Suppressor macrophage treated with lipopolysaccharide for 1 hour (primary cell): ENCODE measurements at regions not wholly inside any gene's neighbourhood (a gene's known extent, or its start where the extent isn't known, plus 50 kb on each side); places are given as distances from the start of the nearest gene placed in this dataset.
"Not testable (repeated sequence)": the region's sequence is repeated elsewhere in the genome, so short reads cannot be mapped to it uniquely, and the experiment has no call there.

Source experiments
- DNase-seq, 3 donors: peaks; one replicate each; pipeline ENCODE4 v3.0.0-alpha.2; 2020 to 2022

GRCh38 chr2:59770651-59771050, 782.8 kb downstream of the BCL11A start:
- DNase-seq: no peak

DNA sequence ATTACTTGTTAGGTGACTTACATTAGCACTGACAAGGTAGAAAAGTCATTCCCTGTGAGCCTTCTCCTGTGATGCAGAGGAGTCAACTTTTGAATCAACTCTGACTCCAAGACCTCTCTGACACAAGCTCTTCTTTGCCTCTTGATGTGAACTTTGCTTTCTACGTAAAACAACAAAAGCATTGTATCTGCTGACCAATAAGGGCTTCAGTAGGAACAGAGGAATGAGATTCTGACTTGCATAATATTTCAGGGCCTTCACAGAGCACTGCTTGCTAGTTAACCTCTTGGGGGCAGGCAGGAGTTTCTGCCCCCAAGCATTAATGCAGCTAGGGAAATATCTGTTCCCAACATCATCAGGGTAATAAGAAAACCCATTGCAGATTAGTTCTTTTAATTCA, 791.5 kb downstream of the BCL11A start:
- no peak for DNase-seq

- no peak for DNase-seq
Measured at GRCh38 chr2:59756150-59756549, 797.3 kb downstream of the BCL11A start.

DNA sequence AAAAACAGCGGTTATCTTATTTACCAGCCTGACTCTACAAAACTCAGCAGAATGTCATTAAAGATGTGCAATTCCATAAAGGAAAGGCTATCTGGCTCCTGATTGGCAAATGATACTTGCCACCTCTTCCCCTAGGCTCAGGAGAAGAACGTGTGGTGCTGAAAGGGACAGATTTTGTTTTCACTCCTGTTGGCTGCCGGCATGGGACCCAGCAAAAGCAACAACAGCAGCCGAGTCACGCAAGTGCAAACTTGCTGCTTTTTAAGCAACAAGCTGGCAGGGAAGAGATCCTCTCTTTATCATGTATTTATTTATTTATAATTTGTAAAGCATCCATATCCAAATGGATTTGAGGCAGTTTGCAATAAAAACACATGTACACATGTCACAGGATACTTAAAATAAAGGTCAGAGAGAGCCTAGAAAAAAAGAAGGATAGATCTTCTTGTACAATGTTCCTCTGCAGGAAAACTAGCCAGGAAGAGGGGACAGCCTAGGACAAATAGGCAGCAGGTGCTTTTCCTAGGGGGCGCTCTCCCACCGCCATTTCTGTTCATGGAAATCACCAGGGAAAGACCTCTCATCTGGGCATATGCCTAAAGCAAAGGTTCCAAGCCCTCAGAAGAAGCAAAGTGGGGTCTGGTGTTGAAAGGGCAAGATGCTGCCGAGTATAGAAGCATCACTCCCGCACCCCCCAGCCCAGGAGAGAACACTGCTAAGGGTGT, 799.3 kb downstream of the BCL11A start:
- no peak for DNase-seq

GRCh38 chr2:59752512-59752911, 800.9 kb downstream of the BCL11A start:
- DNase-seq: peak in 1 of 3 donors; percentile 33

DNA sequence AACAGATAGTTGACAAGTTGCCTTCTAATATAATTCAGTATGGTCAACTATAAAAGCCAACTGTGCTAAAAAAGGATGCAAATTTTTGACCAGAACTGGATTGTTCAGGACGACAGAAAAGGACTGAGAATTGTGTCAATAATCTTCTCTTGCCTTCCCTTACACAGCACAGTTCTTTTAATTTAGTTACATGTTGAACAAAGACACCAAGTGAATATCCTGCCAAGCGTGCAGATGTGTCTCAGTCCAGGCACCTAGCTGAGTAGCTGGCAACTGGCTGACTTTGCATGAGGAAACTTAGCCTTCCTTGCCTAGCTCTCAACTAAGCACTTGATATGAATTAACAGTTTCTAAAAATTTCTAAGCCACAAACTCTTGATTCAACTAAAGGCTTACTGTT, 801.4 kb downstream of the BCL11A start:
- DNase-seq: no peak

DNA sequence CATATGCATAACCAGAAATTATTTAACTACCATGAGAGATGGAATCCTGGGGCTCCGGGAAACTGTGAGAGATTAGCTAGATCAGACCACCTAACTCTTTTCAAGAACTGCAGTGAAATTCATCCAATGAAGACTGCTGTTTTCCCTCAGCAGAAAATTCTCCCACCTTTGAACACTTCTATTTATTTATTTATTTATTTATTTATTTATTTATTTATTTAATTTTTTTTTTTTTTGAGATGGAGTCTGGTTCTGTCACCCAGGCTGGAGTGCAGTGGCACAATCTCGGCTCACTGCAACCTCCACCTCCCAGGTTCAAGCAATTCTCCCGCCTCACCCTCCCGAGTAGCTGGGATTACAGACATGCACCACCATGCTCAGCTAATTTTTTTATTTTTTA, 802.2 kb downstream of the BCL11A start:
- DNase-seq: not testable (repeated sequence)

DNA sequence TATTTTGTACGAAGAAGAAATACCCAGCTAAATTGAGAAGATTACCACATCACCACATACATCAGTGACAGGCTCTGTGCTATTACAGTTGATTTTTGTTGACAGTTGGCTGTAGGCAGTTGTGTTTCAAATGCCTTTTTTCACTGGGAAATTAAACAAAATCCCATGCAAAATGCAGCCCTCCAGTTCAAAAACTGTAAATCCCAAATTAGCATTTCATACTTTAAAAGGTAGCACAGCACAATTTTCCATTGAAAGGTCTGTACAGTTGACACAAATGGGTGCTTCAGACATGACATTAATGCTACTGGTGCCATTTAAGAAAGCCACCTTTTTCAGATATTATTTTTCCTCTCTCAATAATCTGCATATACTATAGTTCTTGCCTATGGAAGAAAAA, 807.2 kb downstream of the BCL11A start:
- no peak for DNase-seq

DNA sequence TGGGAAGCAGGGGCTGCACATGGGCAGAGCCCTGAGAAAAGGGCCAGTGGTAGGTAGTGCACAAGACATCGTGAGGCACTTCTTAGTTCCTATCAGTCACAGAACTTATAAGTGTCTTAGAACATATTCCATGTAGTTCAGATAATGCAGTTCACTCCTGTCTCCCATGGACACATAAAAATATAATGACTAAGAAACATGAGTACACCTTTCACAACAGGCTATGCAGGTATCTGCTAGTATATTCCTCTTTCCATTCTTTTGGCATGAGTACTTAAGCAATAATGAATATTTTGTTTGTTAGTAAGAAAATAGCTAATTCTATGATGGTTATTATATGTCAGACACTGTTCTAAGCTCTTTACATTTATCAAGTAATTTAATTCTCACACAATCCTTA, 808.4 kb downstream of the BCL11A start:
- no peak for DNase-seq

DNA sequence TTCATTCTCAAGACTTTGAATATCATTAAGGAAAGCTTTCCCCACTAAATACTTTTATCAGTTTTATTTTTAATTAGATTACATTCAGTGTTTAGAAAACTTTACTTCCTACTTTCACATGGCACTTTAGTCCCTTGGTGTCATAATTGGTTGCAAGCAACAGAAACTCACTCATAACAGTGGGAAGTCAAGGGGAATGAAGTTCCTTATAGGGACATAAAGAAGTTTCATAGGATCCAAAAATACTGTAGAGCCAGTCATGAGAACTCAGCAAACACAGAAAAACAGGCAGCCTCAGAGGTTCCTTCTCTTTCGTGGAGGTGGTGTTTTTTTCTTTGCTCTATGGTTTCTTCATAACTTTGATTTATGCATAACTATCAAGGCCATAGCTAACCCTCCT, 809.0 kb downstream of the BCL11A start:
- peak; percentile 39 to 57 (median 55) for DNase-seq

DNA sequence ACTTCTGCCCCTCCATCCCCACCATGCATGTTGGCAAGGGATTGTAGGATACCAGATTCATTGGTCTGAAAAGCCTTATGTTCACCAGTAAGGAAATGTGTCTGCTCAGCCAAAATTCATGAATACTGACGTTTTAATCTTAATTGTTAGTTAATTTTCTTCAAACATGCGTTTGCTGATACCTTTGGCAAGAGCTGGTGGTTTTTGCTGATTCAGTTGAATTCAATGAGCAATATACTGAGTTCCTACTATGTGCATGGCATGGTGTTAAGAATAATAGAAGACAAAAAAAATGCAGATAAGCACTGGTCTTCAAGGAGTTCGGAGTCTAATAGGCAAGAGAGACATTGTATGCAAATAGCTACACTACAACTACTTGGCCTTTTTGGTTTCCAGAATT, 811.6 kb downstream of the BCL11A start:
- DNase-seq: no peak

- no peak for DNase-seq
Measured at GRCh38 chr2:59739166-59739565, 814.3 kb downstream of the BCL11A start.

DNA sequence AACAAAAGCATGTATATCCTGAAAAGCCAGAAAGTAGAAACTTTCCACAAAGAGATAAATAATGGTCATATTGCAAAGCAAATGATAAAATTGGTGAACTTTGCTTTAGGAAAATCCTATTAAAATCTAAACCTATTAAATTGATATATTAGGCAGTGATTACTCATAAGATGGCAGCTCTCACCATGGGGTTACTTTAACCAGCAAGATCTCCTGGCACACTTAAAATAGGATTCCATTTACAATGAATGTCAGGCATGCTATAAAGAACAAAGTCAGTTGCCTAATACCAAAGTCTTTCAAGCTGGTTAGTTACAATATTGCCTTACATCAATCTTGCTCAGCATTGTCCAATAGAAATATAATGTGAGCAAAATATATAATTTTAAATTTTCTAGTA, 816.2 kb downstream of the BCL11A start:
- no peak for DNase-seq

- DNase-seq: no peak
Measured at GRCh38 chr2:59734743-59735142, 818.7 kb downstream of the BCL11A start.

GRCh38 chr2:59733970-59734369, 819.5 kb downstream of the BCL11A start:
- no peak for DNase-seq

DNA sequence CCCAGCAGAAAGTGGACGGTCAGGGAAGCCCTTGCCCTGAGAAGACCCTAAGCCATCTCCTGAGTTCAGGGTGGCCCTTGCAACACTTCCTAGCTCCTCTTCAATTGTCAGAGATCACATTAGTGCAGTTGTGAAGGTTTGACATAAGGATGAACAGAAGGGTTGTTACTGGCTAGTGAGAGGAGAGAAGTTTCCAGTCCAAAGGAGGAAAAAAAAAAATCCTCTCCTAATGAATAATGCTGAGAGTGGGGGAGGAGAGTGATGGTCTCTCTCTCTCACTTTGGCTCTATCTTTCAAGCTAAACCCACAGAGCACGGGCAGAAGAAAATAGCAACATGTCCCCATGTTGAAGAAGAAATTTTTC, 819.9 kb downstream of the BCL11A start:
- DNase-seq: no peak

DNA sequence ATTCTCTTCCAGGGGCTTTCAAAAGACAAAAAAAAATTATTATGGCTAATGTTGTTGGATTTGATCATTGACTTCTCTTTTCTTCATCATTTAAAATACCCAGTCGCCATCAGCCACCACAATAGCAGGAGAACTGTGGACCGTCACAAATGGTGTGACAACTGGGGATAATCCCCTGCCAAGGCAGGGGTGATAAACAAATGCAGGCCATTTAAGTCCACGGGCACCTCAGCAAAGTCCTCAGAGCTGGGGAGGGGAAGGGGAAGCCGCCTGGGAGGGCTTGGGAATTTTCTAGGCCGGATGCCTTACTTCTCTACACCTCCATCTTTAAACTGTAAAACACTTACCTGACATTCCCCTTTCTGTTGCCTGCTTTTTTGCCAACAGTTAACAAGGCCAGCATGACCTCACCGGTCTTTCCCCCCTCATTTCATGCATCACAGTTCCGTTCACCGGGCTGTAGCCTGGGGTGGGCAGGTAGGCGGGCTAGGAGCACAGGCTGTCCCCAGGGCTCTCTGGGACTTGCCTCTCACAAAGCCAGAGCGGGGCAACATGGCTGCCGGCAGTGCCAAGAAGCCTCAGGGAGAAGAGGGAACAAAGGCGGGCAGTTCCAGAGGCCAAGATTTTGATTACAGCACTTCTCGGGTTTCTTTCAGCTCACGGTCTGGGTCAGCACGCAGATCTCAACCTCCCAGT, 820.4 kb downstream of the BCL11A start:
- DNase-seq: no peak

DNA sequence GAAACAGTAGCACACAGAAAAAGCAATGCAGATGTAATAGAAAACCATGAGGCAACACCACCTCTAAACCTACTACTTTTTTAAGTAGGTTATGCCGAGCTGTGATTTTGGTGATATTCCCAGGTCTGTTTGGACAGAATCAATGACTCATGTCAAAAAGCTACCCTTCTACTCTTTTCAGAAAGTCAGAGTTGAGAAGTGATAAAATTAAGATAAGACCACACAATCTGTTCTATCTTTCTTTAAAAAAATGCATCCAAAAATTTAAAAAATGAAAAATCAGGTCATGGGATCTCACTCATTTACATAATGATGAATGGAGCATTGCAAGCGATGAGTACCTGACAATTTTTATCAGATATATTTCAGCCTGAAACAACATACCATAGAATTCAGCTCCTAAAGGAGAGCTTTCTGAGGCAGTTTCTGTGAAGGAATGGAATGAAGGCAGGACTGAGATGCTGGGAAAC, 826.3 kb downstream of the BCL11A start:
- DNase-seq: no peak

DNA sequence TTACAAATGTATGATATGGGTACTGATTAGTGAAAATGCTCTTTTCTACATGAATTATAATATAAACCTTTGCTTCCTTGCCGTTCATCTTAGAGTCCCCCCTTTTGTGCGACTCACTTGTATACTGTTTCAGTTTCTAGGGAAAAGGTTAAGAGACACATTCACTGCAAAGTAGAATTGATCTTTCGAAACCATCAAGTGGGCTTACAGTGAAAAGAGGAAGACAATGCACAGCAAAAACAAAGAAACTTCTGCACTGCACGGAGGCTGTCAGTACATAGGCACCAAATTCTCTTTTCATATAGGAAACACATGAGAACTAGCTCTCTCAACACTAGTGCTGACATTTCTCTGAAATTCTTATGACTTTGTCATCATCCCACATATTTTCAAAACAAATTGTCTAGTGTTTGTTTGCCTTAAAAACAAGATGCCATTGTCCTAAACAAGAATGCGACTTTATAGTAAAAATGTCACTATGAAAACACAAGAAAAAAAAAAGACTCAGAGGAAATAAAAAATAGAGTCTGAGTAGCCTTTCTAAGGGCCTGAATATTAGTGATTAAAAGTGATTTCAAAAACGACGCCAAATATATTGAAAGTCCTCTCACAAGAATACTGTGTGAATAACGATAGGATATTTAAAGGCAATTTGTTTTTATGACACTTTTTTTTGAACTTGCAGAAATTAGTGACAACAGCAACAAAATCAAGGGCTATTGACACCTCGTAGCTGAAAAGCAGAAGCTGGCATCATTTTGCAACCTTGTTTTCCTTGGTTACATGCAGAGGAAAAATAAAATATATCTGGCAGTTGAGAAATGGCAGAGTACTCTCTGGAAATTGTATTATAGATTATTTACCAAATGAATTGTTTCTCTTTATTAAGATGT, 827.0 kb downstream of the BCL11A start:
- peak; percentile 33 to 65 (median 56) for DNase-seq

DNA sequence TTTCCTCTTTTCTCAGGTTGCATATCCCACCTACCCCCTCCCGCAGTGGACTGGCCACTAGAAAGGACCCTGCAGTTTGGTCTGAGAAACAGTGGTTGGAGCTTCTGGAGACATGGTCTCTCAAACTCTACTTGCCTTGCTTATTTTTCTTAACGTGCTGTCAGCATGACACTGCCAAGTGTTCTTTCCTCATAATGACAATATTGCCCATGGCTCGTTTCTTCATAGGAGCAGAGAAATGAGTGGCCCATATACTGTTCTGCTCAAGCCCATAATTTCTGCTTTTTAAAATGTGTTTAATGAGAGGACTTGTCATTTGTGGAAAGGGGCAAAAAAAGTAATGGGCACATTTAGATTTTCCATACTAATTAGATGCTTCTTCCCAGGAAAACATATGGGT, 828.7 kb downstream of the BCL11A start:
- no peak for DNase-seq

DNA sequence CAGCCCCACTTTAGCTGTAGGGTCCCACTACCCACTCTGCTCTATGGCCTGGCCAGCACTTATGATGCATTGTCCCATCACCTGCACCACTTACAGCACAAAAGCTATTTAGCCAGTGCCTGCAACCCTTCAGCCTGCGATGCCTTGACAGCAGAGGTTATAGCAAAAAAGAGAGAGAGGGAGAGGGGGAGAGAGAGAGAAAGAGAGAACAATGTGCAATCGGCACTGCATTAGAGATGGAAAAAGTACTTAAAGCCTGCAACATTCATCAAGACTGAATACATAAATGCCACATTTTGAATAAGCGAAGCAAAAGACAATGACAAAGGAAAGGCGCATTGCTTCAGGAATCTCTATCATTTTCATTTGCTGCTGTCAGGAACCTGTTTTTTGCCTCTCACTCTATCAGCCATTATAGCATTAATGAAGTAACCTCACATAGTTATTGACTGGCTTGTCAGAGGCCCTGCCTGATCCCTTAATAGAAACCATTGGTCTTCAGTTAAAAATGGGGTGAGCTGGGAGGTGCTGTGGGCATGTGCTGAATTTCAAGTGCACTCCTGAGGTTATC, 833.1 kb downstream of the BCL11A start:
- DNase-seq: no peak

DNA sequence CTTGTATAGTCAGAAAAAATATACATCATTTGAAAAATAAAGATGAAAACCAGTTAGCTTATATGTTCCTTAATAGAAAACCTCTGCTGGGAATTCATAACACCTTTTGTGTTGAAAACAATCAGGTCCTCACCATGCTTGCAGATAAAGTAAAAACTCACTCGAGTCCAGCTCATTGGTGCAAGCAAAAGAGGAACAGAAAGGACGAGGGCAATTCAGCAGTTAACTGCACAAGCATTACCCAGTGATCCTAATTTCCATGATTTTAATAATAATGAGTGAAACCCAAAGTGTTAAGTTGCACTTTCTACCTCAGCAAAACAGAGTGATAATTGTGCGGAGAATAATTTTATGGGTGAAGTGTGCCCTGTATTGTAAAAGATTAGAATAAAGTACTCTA, 839.9 kb downstream of the BCL11A start:
- no peak for DNase-seq

DNA sequence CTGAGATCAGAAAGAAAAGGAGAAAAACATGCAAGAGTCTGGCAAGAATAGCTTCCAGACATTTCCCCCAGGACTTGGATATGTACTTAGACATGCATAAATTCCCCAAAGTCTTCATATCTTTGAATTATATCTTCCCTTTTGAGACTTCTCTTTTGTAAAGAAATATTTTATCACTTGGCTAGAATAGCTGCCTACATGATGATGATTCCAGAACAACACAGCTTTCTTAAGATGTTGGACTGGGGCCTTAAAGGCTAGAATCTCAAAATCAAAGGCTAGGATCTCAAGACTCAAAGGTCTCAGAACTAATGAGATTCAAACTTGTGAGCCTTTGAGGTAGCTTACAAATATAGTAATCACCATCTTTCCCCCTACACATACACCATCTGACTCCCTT, 842.3 kb downstream of the BCL11A start:
- no peak for DNase-seq
